ENCODE measurements at regions not wholly inside any gene's neighbourhood (a gene's known extent, or its start where the extent isn't known, plus 50 kb on each side); places are given as distances from the start of the nearest gene placed in this dataset.
"Not testable (repeated sequence)": the region's sequence is repeated elsewhere in the genome, so short reads cannot be mapped to it uniquely, and the experiment has no call there.

GRCh38 chr5:91244380-91245073 is 138.6 kb downstream of the ARRDC3 start:
- TF ChIP-seq, protein P1, sequence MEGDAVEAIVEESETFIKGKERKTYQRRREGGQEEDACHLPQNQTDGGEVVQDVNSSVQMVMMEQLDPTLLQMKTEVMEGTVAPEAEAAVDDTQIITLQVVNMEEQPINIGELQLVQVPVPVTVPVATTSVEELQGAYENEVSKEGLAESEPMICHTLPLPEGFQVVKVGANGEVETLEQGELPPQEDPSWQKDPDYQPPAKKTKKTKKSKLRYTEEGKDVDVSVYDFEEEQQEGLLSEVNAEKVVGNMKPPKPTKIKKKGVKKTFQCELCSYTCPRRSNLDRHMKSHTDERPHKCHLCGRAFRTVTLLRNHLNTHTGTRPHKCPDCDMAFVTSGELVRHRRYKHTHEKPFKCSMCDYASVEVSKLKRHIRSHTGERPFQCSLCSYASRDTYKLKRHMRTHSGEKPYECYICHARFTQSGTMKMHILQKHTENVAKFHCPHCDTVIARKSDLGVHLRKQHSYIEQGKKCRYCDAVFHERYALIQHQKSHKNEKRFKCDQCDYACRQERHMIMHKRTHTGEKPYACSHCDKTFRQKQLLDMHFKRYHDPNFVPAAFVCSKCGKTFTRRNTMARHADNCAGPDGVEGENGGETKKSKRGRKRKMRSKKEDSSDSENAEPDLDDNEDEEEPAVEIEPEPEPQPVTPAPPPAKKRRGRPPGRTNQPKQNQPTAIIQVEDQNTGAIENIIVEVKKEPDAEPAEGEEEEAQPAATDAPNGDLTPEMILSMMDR (IDR thresholded peaks at IDR 0.05; ENCODE audit: insufficient read depth, low read depth, low read length), result no peak
- no peak for DNase-seq (ENCODE audit: low read depth)
- no peak overlapping the region for H3K4me3 ChIP-seq (ENCODE audit: low read depth, low read length)

- H3K4me3 ChIP-seq (ENCODE audit: low read depth, low read length), result no peak overlapping the region
- no peak for DNase-seq (ENCODE audit: low read depth)
- TF ChIP-seq, protein P1 (IDR thresholded peaks at IDR 0.05; ENCODE audit: insufficient read depth, low read depth, low read length), result no peak
Observed at GRCh38 chr5:91243852-91244251, 139.3 kb downstream of the ARRDC3 start.

DNA sequence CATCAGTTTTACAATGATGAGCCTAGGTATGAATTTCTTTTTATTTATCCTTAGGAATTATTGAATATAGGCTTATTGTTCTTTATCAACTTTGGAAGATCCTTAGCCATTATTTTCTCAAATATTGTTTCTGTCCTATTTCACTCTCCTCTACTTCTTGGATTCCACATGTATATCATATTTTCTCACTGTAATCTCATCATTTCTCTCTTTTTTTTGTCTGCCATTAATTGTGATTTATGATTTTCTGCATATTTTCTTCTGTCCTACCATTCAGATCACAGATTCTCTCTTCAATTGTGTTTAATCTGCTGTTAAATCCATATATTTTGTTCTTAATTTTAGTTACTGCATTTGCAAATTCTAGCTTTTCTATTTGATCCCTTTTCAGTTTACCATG is 139.8 kb downstream of the ARRDC3 start:
- no peak for DNase-seq (ENCODE audit: low read depth)
- TF ChIP-seq, protein P1 (IDR thresholded peaks at IDR 0.05; ENCODE audit: insufficient read depth, low read depth, low read length), result no peak
- H3K4me3 ChIP-seq (ENCODE audit: low read depth, low read length), result no peak overlapping the region

GRCh38 chr5:91241460-91241859 is 141.7 kb downstream of the ARRDC3 start:
- DNase-seq (ENCODE audit: low read depth); H3K4me3 ChIP-seq (ENCODE audit: low read depth, low read length): not testable (repeated sequence)

- no peak overlapping the region for H3K4me3 ChIP-seq (ENCODE audit: low read depth, low read length)
- DNase-seq (ENCODE audit: low read depth), result no peak
- TF ChIP-seq, protein P1 (IDR thresholded peaks at IDR 0.05; ENCODE audit: insufficient read depth, low read depth, low read length), result no peak
Observed at GRCh38 chr5:91240175-91240574, 142.9 kb downstream of the ARRDC3 start.

- TF ChIP-seq, protein P1 (IDR thresholded peaks at IDR 0.05; ENCODE audit: insufficient read depth, low read depth, low read length), result no peak
- DNase-seq (ENCODE audit: low read depth), result peak; percentile 22
- H3K4me3 ChIP-seq (ENCODE audit: low read depth, low read length), result no peak overlapping the region
Observed at GRCh38 chr5:91235271-91235694, 147.8 kb downstream of the ARRDC3 start.

GRCh38 chr5:91232523-91232922 is 150.6 kb downstream of the ARRDC3 start:
- TF ChIP-seq, protein P1 (IDR thresholded peaks at IDR 0.05; ENCODE audit: insufficient read depth, low read depth, low read length), result no peak
- no peak overlapping the region for H3K4me3 ChIP-seq (ENCODE audit: low read depth, low read length)
- no peak for DNase-seq (ENCODE audit: low read depth)
